ENCODE measurements at regions not wholly inside any gene's neighbourhood (a gene's known extent, or its start where the extent isn't known, plus 50 kb on each side); places are given as distances from the start of the nearest gene placed in this dataset.

DNA sequence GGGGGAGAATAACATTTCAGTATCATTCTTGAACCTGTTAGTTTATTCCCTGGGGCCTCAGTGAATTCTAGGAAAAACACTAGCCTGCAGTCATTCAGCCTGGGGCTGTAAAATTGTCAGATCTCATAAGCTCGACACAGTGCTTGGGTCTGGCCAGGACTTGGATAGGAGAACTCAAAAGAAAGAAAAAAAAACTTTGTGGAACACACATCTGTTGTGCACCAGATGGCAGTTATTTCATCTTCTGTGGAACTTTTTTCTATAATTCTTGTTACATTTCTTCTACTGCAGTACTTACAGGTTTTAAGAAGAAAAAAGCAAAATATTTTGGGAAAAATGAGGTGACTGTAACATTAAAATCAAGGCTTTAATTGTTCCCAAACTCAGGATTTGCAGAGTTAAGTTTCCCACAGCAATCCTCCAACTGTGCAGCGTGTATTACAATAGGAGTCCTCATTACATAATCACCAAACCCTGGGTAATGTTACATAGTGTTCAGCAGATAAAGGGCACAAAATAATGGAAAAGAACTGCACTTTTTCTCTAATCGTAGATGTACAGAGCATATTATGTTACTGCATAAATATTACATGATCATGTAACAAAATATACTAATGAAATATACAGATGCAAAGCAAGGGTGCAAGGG, 531.1 kb upstream of the CITED2 start:
- TF ChIP-seq POLR2A (IDR thresholded peaks at IDR 0.05) (no peak), CTCF (IDR thresholded peaks at IDR 0.05) (no peak)

Measured in Peyer's patch (tissue), 4 donors.